ENCODE measurements at regions not wholly inside any gene's neighbourhood (a gene's known extent, or its start where the extent isn't known, plus 50 kb on each side); places are given as distances from the start of the nearest gene placed in this dataset.

- DNase-seq (ENCODE audit: low spot score), result peak; percentile 63
Measured at GRCh38 chr2:237270520-237270919, 143.4 kb downstream of the COL6A3 start.

DNA sequence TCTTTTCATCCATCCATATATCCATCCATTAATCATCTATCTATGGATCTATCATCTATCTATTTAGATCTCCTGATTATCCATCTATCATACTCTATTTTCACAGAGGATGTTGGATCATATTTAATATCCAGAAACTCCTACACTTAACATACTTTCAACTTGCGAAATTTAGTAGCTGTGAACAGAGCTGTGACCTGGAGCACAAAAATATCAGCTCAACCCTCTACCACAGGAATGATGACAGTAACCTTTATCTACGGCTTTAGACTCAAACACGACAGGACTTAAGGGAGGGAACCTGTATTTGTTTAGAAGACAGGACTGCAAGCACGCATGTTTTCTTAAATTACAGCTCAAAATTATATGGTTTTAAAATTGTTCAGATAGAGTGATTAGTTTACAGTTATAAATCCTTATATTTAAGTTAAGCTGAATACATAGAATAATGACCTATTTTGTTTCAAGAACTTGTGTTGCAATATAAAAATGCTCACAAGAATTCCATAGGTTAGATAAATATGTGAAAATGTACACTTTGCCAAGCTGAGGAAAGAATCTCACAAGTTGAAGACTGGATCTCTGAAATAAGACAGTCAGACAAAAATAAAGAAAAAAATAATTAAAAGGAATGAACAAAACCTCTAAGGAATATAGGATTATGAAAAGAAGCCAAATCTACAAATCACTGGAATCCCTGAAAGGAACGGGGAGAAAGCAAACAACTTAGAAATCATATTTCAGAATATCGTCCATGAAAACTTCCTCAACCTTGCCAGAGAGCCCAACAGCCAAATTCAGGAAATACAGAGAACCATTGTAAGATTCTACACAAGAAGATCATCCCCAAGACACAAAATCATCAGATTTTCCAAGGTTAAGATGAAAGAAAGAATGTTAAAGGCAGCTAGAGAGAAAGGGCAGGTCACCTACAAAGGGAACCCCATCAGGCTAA is 142.0 kb downstream of the COL6A3 start:
- no peak for DNase-seq (ENCODE audit: low spot score)

Measured in umbilical cord (tissue), 1 donor.